ENCODE measurements at regions not wholly inside any gene's neighbourhood (a gene's known extent, or its start where the extent isn't known, plus 50 kb on each side); places are given as distances from the start of the nearest gene placed in this dataset.
"Not testable (repeated sequence)": the region's sequence is repeated elsewhere in the genome, so short reads cannot be mapped to it uniquely, and the experiment has no call there.

DNA sequence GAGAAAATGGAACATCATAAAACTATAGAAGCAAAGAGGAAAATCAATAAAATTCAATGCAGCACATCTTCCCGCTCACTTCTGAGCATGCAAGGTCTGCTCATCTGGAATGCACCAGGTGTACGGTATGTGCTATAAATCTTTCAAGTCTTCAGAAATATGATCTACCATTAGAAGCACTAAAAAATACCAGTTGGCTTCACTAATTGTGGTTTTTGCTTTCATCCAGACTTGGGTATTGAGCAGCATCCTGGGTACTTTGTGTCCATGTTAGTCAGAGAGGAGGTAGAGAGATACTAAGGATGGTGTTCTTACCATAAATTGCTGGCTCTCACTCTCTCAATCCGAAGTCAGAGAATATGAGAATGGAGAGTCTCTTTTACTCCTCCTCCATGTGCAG is 477.1 kb downstream of the PPARGC1A start:
- H3K79me2 ChIP-seq (ENCODE audit: control insufficient read depth, insufficient read depth, low read length), result no peaks in the 10 kb centered on the region
- intact Hi-C loops (cut with micrococcal nuclease), result no loop called here
- ATAC-seq (ENCODE audit: low read depth) (no peak), DNase-seq (no peak)
- peaks cover 0 to 5% (median 0%) of the 10 kb centered on the region in 3 donors for H3K9me3 ChIP-seq (ENCODE audit: control extremely low read depth in 1 of 3, control insufficient read depth in 2 of 3, insufficient read depth in 1 of 3, low read length in 2 of 3)
- H3K4me3 ChIP-seq (ENCODE audit: control extremely low read depth in 1 of 5, extremely low read depth in 1 of 5, insufficient read depth in 1 of 5, low read depth in 2 of 5, low read length in 4 of 5), result no peak overlapping the region
- H3K4me2 ChIP-seq (replicated peaks; ENCODE audit: low read depth, low read length, poor library complexity, severe bottlenecking), result no peak overlapping the region
- H3K4me1 Mint-ChIP-seq, result no peaks in the 10 kb centered on the region
- no peak for TF ChIP-seq EZH2 (IDR thresholded peaks at IDR 0.05; ENCODE audit: borderline replicate concordance, insufficient read depth, low read depth, low read length, poor library complexity, severe bottlenecking)
- TF ChIP-seq, protein P1, sequence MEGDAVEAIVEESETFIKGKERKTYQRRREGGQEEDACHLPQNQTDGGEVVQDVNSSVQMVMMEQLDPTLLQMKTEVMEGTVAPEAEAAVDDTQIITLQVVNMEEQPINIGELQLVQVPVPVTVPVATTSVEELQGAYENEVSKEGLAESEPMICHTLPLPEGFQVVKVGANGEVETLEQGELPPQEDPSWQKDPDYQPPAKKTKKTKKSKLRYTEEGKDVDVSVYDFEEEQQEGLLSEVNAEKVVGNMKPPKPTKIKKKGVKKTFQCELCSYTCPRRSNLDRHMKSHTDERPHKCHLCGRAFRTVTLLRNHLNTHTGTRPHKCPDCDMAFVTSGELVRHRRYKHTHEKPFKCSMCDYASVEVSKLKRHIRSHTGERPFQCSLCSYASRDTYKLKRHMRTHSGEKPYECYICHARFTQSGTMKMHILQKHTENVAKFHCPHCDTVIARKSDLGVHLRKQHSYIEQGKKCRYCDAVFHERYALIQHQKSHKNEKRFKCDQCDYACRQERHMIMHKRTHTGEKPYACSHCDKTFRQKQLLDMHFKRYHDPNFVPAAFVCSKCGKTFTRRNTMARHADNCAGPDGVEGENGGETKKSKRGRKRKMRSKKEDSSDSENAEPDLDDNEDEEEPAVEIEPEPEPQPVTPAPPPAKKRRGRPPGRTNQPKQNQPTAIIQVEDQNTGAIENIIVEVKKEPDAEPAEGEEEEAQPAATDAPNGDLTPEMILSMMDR (IDR thresholded peaks at IDR 0.05), result no peak
- no peaks in the 10 kb centered on the region for H3K36me3 ChIP-seq (replicated peaks in 1 of 2; ENCODE audit: control extremely low read depth in 1 of 2, control insufficient read depth in 1 of 2, extremely low read depth in 1 of 2, insufficient read depth in 2 of 2, low read length in 1 of 2)
- peaks cover 5% of the 10 kb centered on the region for H3K9me3 Mint-ChIP-seq (ENCODE audit: insufficient read depth)
- H4K20me1 ChIP-seq (ENCODE audit: control insufficient read depth, insufficient read depth, low read length, poor library complexity, severe bottlenecking), result no peaks in the 10 kb centered on the region
- no peaks in the 10 kb centered on the region for H3K4me1 ChIP-seq (ENCODE audit: control insufficient read depth in 2 of 2, insufficient read depth in 2 of 2, low read length in 2 of 2)
- no CpG with 5 or more reads among the region's 3 CpGs for WGBS (ENCODE audit: insufficient coverage)
- no peak overlapping the region for H3K27ac Mint-ChIP-seq
- no peak overlapping the region for H3K4me3 Mint-ChIP-seq
- CTCF ChIA-PET, result no interaction called here
- H3K27ac ChIP-seq (ENCODE audit: low read length in 2 of 2), result no peak overlapping the region
- no peaks in the 10 kb centered on the region for H3K27me3 ChIP-seq (replicated peaks in 1 of 4; ENCODE audit: control extremely low read depth in 1 of 4, control insufficient read depth in 3 of 4, insufficient read depth in 4 of 4, low read length in 3 of 4)
- POLR2A ChIA-PET, result no interaction called here
- no peaks in the 10 kb centered on the region for H3K27me3 Mint-ChIP-seq
- H2AFZ ChIP-seq (ENCODE audit: insufficient read depth, low read depth, low read length, poor library complexity, severe bottlenecking), result no peak overlapping the region
- no peak overlapping the region for H3K9ac ChIP-seq (ENCODE audit: low read length)

DNA sequence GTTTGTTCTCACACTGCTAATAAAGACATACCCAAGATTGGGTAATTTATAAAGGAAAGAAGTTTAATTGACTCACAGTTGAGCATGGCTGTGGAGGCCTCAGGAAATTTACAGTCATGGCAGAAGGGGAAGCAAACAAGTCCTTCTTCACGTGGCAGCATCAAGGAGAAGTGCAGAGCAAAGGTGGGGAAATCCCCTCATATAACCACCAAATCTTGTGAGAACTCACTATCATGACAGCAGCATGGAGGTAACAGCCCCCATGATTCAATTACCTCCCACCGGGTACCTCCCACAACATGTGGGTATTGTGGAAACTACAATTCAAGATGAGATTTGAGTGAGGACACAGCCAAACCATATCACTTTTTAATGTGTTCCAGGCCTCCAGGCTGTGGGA is 480.9 kb downstream of the PPARGC1A start:
- DNase-seq; intact Hi-C loops (cut with micrococcal nuclease); H3K36me3 ChIP-seq (replicated peaks in 1 of 2; ENCODE audit: control extremely low read depth in 1 of 2, control insufficient read depth in 1 of 2, extremely low read depth in 1 of 2, insufficient read depth in 2 of 2, low read length in 1 of 2); H3K4me1 ChIP-seq (ENCODE audit: control insufficient read depth in 2 of 2, insufficient read depth in 2 of 2, low read length in 2 of 2); H3K27me3 ChIP-seq (replicated peaks in 1 of 4; ENCODE audit: control extremely low read depth in 1 of 4, control insufficient read depth in 3 of 4, insufficient read depth in 4 of 4, low read length in 3 of 4); H2AFZ ChIP-seq (ENCODE audit: insufficient read depth, low read depth, low read length, poor library complexity, severe bottlenecking); H3K4me3 ChIP-seq (ENCODE audit: control extremely low read depth in 1 of 5, extremely low read depth in 1 of 5, insufficient read depth in 1 of 5, low read depth in 2 of 5, low read length in 4 of 5); H3K4me3 Mint-ChIP-seq; ATAC-seq (ENCODE audit: low read depth); POLR2A ChIA-PET; H3K4me1 Mint-ChIP-seq; H3K4me2 ChIP-seq (replicated peaks; ENCODE audit: low read depth, low read length, poor library complexity, severe bottlenecking); H3K9me3 ChIP-seq (ENCODE audit: control extremely low read depth in 1 of 3, control insufficient read depth in 2 of 3, insufficient read depth in 1 of 3, low read length in 2 of 3); H3K27me3 Mint-ChIP-seq; H3K27ac ChIP-seq (ENCODE audit: low read length in 2 of 2); CTCF ChIA-PET; H3K9ac ChIP-seq (ENCODE audit: low read length); H3K9me3 Mint-ChIP-seq (ENCODE audit: insufficient read depth); H3K27ac Mint-ChIP-seq; H4K20me1 ChIP-seq (ENCODE audit: control insufficient read depth, insufficient read depth, low read length, poor library complexity, severe bottlenecking); H3K79me2 ChIP-seq (ENCODE audit: control insufficient read depth, insufficient read depth, low read length): not testable (repeated sequence)
- WGBS (ENCODE audit: insufficient coverage), result 50% methylated on average over 2 of the region's 2 CpGs
